AG04449 (cell line): ENCODE measurements at regions not wholly inside any gene's neighbourhood (a gene's known extent, or its start where the extent isn't known, plus 50 kb on each side); places are given as distances from the start of the nearest gene placed in this dataset.
A peak's percentile ranks its signal among the peaks of the same experiment; 100 is the strongest.

ENCODE experiments used
- CTCF ChIA-PET: fragments of 350-600 bp; formaldehyde crosslinking; extraction: SDS; loops from one replicate; lab custom pipeline; 2021; ENCODE audit warnings: antibody characterized with exemption; lab: Yijun Ruan, JAX
- POLR2A ChIA-PET: fragments of 400-600, 350-600 bp; formaldehyde crosslinking; extraction: SDS; loops from one replicate; lab custom pipeline; 2020; ENCODE audit warnings: antibody characterized with exemption, inconsistent platforms; lab: Yijun Ruan, JAX
- DNase-seq: peaks from one replicate; pipeline ENCODE4 v3.0.0-alpha.2; 2010; ENCODE audit warnings: low read depth, low spot score
- H3K4me3 ChIP-seq: 2 replicates; pipeline ENCODE4 v1.5.1; 2011; ENCODE audit warnings: low read depth, mild to moderate bottlenecking, control low read depth, low read length
- CTCF ChIP-seq: IDR thresholded peaks from one replicate; pipeline ENCODE4 v1.5.1; 2011; ENCODE audit warnings: mild to moderate bottlenecking, moderate library complexity, low read length, control low read depth, inconsistent platforms; ENCODE audit not compliant: insufficient read depth; ENCODE audit errors: missing control alignments

- H3K4me3 ChIP-seq = no peak overlapping the region
- no peak for TF ChIP-seq CTCF
- DNase-seq = no peak
- CTCF ChIA-PET = no interaction called here
- POLR2A ChIA-PET = no interaction called here
Measured at GRCh38 chr10:62453274-62453673, 79.1 kb downstream of the ZNF365 start.

GRCh38 chr10:62454687-62455397 lies 80.7 kb downstream of the ZNF365 start:
- CTCF ChIA-PET = interaction anchor here (3.8 kb wide), 1 partner anchor 17 kb away, joined by 28 read pairs; no protein-coding TSS in a partner anchor
- DNase-seq = peak; percentile 33
- TF ChIP-seq CTCF = no peak
- POLR2A ChIA-PET = interaction anchor here (0.7 to 1.0 kb wide), 2 partner anchors 22 to 109 kb away, joined by 3 read pairs; no protein-coding TSS in a partner anchor
- no peak overlapping the region for H3K4me3 ChIP-seq

- DNase-seq = no peak
- ChIA-PET CTCF (interaction anchor here (1.2 to 3.8 kb wide), 2 partner anchors 18 to 97 kb away, joined by 4 to 28 read pairs; no protein-coding TSS in a partner anchor), POLR2A (no interaction called here)
- TF ChIP-seq CTCF = no peak
- no peak overlapping the region for H3K4me3 ChIP-seq
Measured at GRCh38 chr10:62456611-62457101, 82.5 kb downstream of the ZNF365 start.

- no peak overlapping the region for H3K4me3 ChIP-seq
- DNase-seq = no peak
- ChIA-PET POLR2A (no interaction called here), CTCF (interaction anchor here (1.2 to 3.8 kb wide), 3 partner anchors 19 to 192 kb away, joined by 4 to 28 read pairs (median 4); no protein-coding TSS in a partner anchor)
- TF ChIP-seq CTCF = no peak
Measured at GRCh38 chr10:62457196-62457595, 83.0 kb downstream of the ZNF365 start.

- DNase-seq = no peak
- TF ChIP-seq CTCF = no peak
- POLR2A ChIA-PET = no interaction called here
- CTCF ChIA-PET = interaction anchor here (1.2 to 3.8 kb wide), 3 partner anchors 19 to 193 kb away, joined by 4 to 28 read pairs (median 4); no protein-coding TSS in a partner anchor
- no peak overlapping the region for H3K4me3 ChIP-seq
Measured at GRCh38 chr10:62457598-62457997, 83.4 kb downstream of the ZNF365 start.

GRCh38 chr10:62459072-62459471 lies 84.9 kb downstream of the ZNF365 start:
- no peak for DNase-seq
- POLR2A ChIA-PET = no interaction called here

More at GRCh38 chr10:62459072-62459471, 84.9 kb downstream of the ZNF365 start:
- TF ChIP-seq CTCF = no peak
- CTCF ChIA-PET = interaction anchor here (1.6 to 1.8 kb wide), 2 partner anchors 22 to 194 kb away, joined by 4 to 9 read pairs; no protein-coding TSS in a partner anchor
- H3K4me3 ChIP-seq = no peak overlapping the region
